GM21717 (cell line): ENCODE measurements at regions not wholly inside any gene's neighbourhood (a gene's known extent, or its start where the extent isn't known, plus 50 kb on each side); places are given as distances from the start of the nearest gene placed in this dataset.
"Not testable (repeated sequence)": the region's sequence is repeated elsewhere in the genome, so short reads cannot be mapped to it uniquely, and the experiment has no call there.

Experiments
- ATAC-seq: cut with Tn5 transposase; IDR thresholded peaks from one replicate; pipeline ENCODE4 v1.9.1; 2021; ENCODE audit warnings: mild to moderate bottlenecking, moderate library complexity; ENCODE audit not compliant: unreplicated experiment

- ATAC-seq: no peak
Measured at GRCh38 chr4:43423276-43423675, 530.8 kb downstream of the GRXCR1 start.

DNA sequence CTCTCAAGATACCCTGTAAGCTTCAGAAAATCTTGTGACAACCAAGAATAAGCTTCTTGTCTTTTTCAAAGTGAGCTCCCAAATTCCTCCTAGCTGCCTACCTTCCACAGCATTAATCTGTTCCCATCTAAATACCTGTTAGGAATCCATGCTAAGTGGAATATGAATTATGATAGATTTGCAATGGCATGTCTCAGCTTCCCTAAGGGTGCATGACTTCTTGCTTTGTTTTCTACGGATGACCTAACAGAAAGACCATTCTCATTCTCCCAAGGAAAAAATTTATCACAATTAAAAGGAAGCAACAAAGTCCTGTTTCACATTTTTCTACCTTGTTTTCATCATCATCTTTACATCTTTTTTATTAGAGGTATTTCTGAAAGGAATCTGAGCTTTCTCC, 532.7 kb downstream of the GRXCR1 start:
- ATAC-seq: no peak

DNA sequence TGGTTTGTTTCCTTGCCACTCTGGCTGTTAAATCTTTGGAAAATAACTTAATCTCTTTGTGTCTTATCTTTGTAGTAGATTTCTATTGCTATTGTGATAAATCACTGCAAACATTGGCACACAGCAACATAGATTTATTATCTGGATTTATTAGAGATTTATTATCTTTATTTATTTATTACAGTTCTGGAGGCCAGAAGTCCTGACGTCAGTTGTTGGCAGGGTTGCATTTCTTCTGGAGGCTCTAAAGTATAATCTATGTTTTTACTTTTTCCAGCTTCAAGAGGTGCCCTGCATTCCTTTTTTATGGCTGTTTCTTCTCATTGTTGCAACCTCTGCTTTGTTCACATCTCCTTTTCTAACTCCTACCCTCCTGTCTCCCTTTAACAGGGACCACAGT, 542.8 kb downstream of the GRXCR1 start:
- no peak for ATAC-seq

DNA sequence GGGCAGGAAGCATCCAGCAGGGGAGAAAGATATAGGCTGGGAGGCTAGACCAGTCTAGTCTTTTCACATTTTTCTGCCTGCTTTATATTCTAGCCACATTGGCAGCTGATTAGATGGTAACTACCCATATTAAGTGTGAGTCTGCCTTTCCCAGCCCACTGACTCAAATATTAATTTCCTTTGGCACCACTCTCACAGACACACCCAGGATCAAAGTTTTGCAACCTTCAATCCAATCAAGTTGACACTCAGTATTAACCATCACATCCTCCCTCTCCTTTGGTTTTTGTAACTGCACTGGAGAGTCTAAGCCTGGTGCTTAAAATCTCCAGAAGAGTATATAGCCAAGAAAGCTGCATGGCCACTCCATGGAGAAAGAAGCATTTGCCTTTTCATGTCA, 560.4 kb downstream of the GRXCR1 start:
- no peak for ATAC-seq

GRCh38 chr4:43456383-43456782, 563.9 kb downstream of the GRXCR1 start:
- ATAC-seq: no peak

- ATAC-seq: no peak
Measured at GRCh38 chr4:43457866-43458265, 565.4 kb downstream of the GRXCR1 start.

- ATAC-seq: no peak
Measured at GRCh38 chr4:43458293-43458692, 565.8 kb downstream of the GRXCR1 start.

DNA sequence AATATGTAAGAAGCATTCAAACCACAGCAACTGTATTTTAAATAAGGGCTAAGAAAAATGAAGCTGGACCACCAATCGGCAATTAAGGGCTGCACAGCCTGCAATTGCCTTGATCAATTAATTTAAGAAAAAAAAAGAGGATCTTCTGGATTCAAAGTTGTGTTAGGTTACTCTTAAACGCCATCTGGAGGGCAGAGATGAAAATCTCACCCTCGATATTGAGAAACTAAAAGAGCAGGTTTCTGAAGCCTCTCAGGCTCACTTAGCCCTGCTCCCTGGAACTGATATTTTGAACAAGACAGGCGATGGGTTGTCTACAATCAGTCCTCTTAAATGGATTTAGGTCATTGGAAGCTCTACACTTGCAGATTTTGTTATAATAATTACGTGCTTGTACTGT, 579.4 kb downstream of the GRXCR1 start:
- ATAC-seq: no peak

GRCh38 chr4:43481526-43481925, 589.0 kb downstream of the GRXCR1 start:
- no peak for ATAC-seq

GRCh38 chr4:43485196-43485595, 592.7 kb downstream of the GRXCR1 start:
- ATAC-seq: no peak

DNA sequence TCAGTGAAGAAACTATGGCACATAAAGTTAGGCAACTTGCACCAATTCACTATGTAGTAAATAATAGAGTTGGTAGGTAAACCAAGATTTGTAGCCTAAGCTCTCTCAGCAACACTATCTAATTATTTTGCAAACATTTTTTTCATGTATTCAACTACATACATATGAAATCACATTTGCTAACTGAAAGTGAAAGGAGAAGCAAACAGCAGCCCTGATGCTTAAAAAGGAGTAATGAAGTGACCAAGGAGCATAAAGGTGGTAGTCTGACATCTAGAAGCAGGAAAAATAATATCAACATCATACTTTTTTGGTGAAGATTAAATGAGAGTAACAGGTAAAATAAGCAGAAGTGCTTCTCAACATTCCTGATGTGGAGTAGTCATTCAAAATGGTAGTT, 603.7 kb downstream of the GRXCR1 start:
- ATAC-seq: peak; percentile 87

DNA sequence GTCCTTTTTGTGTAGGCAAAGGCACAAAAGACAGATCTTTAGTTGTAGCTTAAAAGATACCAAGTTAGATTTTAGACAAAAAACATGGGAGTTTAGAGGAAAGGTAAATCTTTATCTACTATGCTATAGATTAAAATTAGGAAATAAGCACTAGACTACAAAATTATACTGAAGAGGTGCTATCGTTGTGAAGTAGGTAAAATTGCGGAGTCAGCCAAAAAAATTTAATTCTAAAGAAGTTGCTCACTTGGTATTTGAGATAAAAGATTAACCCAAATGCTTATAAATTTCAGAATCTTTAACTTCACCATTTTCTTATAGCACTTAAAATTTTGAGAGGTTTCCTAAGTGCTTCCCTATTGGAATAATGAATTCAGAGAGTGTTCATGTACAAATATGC, 604.1 kb downstream of the GRXCR1 start:
- no peak for ATAC-seq

DNA sequence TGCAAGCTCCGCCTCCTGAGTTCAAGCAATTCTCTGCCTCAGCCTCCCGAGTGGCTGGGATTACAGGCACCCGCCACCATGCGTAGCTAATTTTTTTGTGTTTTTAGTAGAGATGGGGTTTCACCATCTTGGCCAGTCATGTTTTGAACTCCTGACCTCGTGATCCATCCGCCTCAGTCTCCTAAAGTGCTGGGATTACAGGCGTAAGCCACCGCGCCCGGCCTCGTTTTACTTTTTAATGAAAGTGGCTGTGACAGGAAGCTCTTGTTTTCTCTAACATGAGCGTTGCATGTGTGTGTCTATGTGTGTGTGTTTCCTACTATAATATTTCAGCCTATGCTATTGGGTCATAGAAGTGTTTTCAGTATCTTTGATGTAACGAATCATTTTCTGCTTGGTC, 613.3 kb downstream of the GRXCR1 start:
- not testable (repeated sequence) for ATAC-seq

GRCh38 chr4:43512253-43512652, 619.7 kb downstream of the GRXCR1 start:
- no peak for ATAC-seq

GRCh38 chr4:43525646-43526045, 633.1 kb downstream of the GRXCR1 start:
- ATAC-seq: no peak

DNA sequence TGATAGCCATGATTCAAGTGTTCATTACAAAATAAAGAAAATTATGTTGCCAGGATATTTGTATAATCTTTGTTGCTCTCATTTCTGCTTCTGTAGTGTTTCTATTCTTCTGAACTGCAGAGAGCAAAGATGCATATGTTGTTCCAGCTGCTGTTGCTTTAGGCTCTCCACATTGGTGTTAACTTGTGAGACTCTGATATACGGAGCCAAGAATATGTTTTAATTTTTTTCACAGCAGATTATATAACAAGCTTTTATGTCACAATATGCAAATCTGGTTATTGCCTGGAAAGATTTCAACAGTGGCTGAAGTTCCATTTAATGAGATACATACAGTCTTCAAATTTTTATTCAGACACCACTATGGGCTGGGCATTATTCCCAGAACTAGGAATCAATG, 655.0 kb downstream of the GRXCR1 start:
- ATAC-seq: no peak

GRCh38 chr4:43550981-43551627, 658.6 kb downstream of the GRXCR1 start:
- ATAC-seq: no peak

DNA sequence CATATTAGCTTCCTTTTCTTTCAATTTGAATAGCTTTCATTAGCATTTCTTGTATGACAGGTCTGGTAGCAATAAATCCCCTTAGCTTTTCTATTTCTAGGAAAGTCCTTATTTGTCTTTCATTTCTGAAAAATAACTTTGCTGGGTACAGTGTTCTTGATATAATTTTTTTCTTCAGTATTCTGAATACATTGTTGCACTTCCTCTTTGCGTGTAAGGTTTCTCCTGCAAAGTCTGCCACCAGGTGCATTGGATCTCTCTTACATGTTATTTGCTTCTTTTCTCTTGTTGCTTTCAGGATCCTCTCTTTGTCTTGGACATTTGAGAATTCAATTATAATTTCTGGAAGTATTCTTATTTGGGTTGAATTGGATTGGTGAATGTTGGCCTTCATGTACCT, 663.7 kb downstream of the GRXCR1 start:
- ATAC-seq: no peak

DNA sequence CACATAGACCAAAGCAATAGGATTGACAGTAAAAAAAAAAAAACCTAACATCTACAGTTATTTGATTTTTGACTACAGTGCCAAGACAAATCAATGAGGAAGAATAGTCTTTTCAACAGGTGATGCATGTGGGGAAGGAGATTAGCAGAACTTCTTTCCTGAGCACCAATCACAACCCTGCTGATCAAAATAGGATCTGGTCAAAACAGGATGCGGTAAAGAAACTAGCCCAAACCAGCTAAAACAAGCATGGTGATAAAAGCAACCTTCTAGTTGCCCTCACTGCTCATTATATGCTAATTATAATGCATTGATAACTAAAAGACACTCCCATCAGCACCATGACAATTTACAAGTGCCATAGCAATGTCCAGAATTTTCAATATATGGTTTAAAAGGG, 667.5 kb downstream of the GRXCR1 start:
- ATAC-seq: no peak

GRCh38 chr4:43564107-43564506, 671.6 kb downstream of the GRXCR1 start:
- no peak for ATAC-seq

- no peak for ATAC-seq
Measured at GRCh38 chr4:43564591-43564990, 672.1 kb downstream of the GRXCR1 start.

GRCh38 chr4:43567644-43568043, 675.1 kb downstream of the GRXCR1 start:
- no peak for ATAC-seq

- no peak for ATAC-seq
Measured at GRCh38 chr4:43586813-43587212, 694.3 kb downstream of the GRXCR1 start.
